IMR-90 (cell line): ENCODE measurements at regions not wholly inside any gene's neighbourhood (a gene's known extent, or its start where the extent isn't known, plus 50 kb on each side); places are given as distances from the start of the nearest gene placed in this dataset.

Experiments
- ATAC-seq: fragments of 200-7000 bp; cut with Tn5 transposase; 2 replicates; pipeline ENCODE4 v1.9.1; 2020; ENCODE audit warnings: low read depth, mild to moderate bottlenecking, moderate library complexity
- BruUV-seq: library from RNA; stranded (reverse); fragments of 400-500 nt; replicated peaks from 2 replicates; lab custom pipeline; 2021; lab: Mats Ljungman, UMichigan
- CTCF ChIA-PET: fragments of 300-600 bp; formaldehyde crosslinking; extraction: SDS; loops from one replicate; lab custom pipeline; 2021; ENCODE audit warnings: antibody characterized with exemption; lab: Yijun Ruan, JAX
- POLR2A ChIA-PET: fragments of 300-600 bp; sonication (Branson Sonifier 250); formaldehyde crosslinking; loops from one replicate; lab custom pipeline; 2022; ENCODE audit warnings: antibody characterized with exemption; ENCODE audit not compliant: unreplicated experiment; lab: Charles Lee
- DNase-seq: peaks from one replicate; pipeline ENCODE4 v3.0.0; 2013
- H2AFZ ChIP-seq: replicated peaks from 2 replicates; pipeline ENCODE3; 2013; ENCODE audit warnings: low read length, mild to moderate bottlenecking; ENCODE audit not compliant: poor library complexity
- H2AK5ac ChIP-seq: 2 replicates; pipeline ENCODE4 v1.6.1; 2013; ENCODE audit warnings: low read depth, low read length, inconsistent platforms
- H2AK9ac ChIP-seq: replicated peaks from 2 replicates; pipeline ENCODE3; 2013; ENCODE audit warnings: mild to moderate bottlenecking, low read depth, low read length, moderate library complexity; ENCODE audit not compliant: poor library complexity
- H2BK120ac ChIP-seq: 2 replicates; pipeline ENCODE4 v1.6.1; 2013; ENCODE audit warnings: low read depth, low read length, inconsistent platforms
- H2BK15ac ChIP-seq: 3 replicates; pipeline ENCODE4 v1.6.1; 2013; ENCODE audit warnings: low read depth, low read length, inconsistent platforms
- H2BK20ac ChIP-seq: 2 replicates; pipeline ENCODE4 v1.6.1; 2013; ENCODE audit warnings: low read depth, mild to moderate bottlenecking, inconsistent platforms, low read length, moderate library complexity
- H2BK5ac ChIP-seq: 2 replicates; pipeline ENCODE4 v1.6.1; 2013; ENCODE audit warnings: mild to moderate bottlenecking, low read depth, low read length, inconsistent platforms; ENCODE audit not compliant: poor library complexity, severe bottlenecking
- H3K14ac ChIP-seq: replicated peaks from 2 replicates; pipeline ENCODE4 v1.6.1; 2013; ENCODE audit warnings: low read depth, low read length, inconsistent platforms
- H3K18ac ChIP-seq: 2 replicates; pipeline ENCODE4 v1.6.1; 2013; ENCODE audit warnings: low read depth, low read length, control low read depth
- H3K23ac ChIP-seq: 2 replicates; pipeline ENCODE4 v1.6.1; 2013; ENCODE audit warnings: low read depth, low read length, inconsistent platforms
- H3K27ac ChIP-seq: 2 replicates; pipeline ENCODE4 v1.5.1; 2013; ENCODE audit warnings: mild to moderate bottlenecking, control low read depth, low read length; ENCODE audit not compliant: insufficient read depth
- H3K27me3 ChIP-seq: 2 replicates; pipeline ENCODE4 v1.6.1; 2013; ENCODE audit warnings: low read length; ENCODE audit not compliant: control insufficient read depth, insufficient read depth
- H3K36me3 ChIP-seq: 2 replicates; pipeline ENCODE4 v1.6.1; 2013; ENCODE audit warnings: low read length, mixed read lengths; ENCODE audit not compliant: control insufficient read depth, insufficient read depth
- H3K4ac ChIP-seq: 2 replicates; pipeline ENCODE4 v1.6.1; 2013; ENCODE audit warnings: low read depth, low read length, inconsistent platforms
- H3K4me1 ChIP-seq: 2 replicates; pipeline ENCODE4 v1.6.1; 2013; ENCODE audit warnings: low read length, mixed read lengths; ENCODE audit not compliant: control insufficient read depth, insufficient read depth
- H3K4me2 ChIP-seq: 2 replicates; pipeline ENCODE4 v1.6.1; 2013; ENCODE audit warnings: low read depth, mild to moderate bottlenecking, control low read depth, low read length, moderate library complexity
- H3K4me3 ChIP-seq: 2 replicates; pipeline ENCODE4 v1.5.1; 2013; ENCODE audit warnings: low read depth, mild to moderate bottlenecking, control low read depth, low read length, moderate library complexity; ENCODE audit not compliant: insufficient read depth
- H3K56ac ChIP-seq: 2 replicates; pipeline ENCODE4 v1.6.1; 2013; ENCODE audit warnings: low read length, inconsistent platforms; ENCODE audit not compliant: insufficient read depth; ENCODE audit errors: extremely low read depth
- H3K79me1 ChIP-seq, 2 experiments: 2 replicates each; pipeline ENCODE4 v1.6.1; 2013; ENCODE audit warnings: low read length in 2 of 2, inconsistent platforms in 1 of 2, low read depth in 1 of 2
- H3K9ac ChIP-seq: 2 replicates; pipeline ENCODE4 v1.6.1; 2013; ENCODE audit warnings: low read depth, low read length, control low read depth
- H3K9me1 ChIP-seq: 2 replicates; pipeline ENCODE4 v1.6.1; 2013; ENCODE audit warnings: low read length, inconsistent platforms; ENCODE audit not compliant: insufficient read depth
- H3K9me3 ChIP-seq: 2 replicates; pipeline ENCODE4 v1.6.1; 2013; ENCODE audit warnings: low read length; ENCODE audit not compliant: control insufficient read depth, insufficient read depth
- H4K20me1 ChIP-seq: 2 replicates; pipeline ENCODE4 v1.6.1; 2013; ENCODE audit warnings: low read length, inconsistent platforms; ENCODE audit not compliant: insufficient read depth
- H4K5ac ChIP-seq: 2 replicates; pipeline ENCODE4 v1.6.1; 2013; ENCODE audit warnings: mild to moderate bottlenecking, low read depth, low read length, control low read depth
- H4K8ac ChIP-seq, 2 experiments: 2 replicates each; pipeline ENCODE4 v1.6.1; 2013; ENCODE audit warnings: low read depth in 2 of 2, low read length in 2 of 2, control low read depth in 1 of 2, inconsistent platforms in 1 of 2
- H4K91ac ChIP-seq: 2 replicates; pipeline ENCODE4 v1.6.1; 2013; ENCODE audit warnings: low read depth, low read length, inconsistent platforms; ENCODE audit not compliant: insufficient read depth
- RCOR1 ChIP-seq: IDR thresholded peaks from 2 replicates; pipeline ENCODE4 v1.6.1; 2012; ENCODE audit warnings: mild to moderate bottlenecking, low read length, improper control_type of control experiment; ENCODE audit not compliant: insufficient replicate concordance
- RFX5 ChIP-seq: IDR thresholded peaks from 2 replicates; pipeline ENCODE4 v1.8.0; 2012; ENCODE audit warnings: low read depth, mild to moderate bottlenecking, low read length, moderate library complexity
- WGBS, 2 experiments: methylation state at CpG; one replicate each; pipeline versions ENCODE4 v1.1.5 to v1.1.7; 2013; ENCODE audit warnings: missing lambda C conversion rate in 2 of 2; ENCODE audit not compliant: insufficient read length in 1 of 2; ENCODE audit errors: extremely low coverage in 2 of 2; 5-methylcytosine and 5-hydroxymethylcytosine counted together
- dilution Hi-C: fragments of 300-500 bp; cut with HindIII; formaldehyde crosslinking; loops from one replicate; pipeline ENCODE4 v1.14.3; 2018; ENCODE audit warnings: low sequenced_read_pairs; ENCODE audit not compliant: unreplicated experiment
- in situ Hi-C: fragments of 300-500 bp; cut with MboI; formaldehyde crosslinking; loops from 3 replicates; pipeline ENCODE4 v1.14.3; 2019; ENCODE audit warnings: low sequenced_read_pairs, inconsistent platforms, mixed read lengths
- intact Hi-C: fragments of 100-400 bp; cut with micrococcal nuclease; formaldehyde crosslinking; loops from 2 replicates; pipeline ENCODE4 v1.10.0; 2022

DNA sequence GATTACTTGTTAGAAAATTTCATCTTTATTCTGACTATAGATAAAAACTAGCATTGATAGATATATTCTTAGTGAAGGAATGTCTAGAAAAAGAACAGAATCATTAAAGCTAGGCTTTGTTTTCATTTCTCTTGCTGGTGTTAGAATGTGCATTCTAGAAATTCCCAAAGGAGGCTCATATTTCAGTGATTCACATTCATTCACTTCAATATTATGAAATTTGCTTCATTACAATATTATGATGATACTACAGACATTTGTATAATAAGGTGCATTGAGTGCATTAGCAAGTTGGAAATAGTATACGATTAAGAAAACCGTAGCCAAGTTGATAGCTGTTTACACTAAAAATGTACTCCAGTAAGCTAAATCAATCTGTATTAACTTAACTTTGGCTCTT is 70.7 kb upstream of the MYCBP2 start:
- Histone ChIP-seq H3K36me3 (no peaks in the 10 kb centered on the region), H3K23ac (no peak overlapping the region), H2BK20ac (no peak overlapping the region), H4K20me1 (no peaks in the 10 kb centered on the region), H3K4ac (no peak overlapping the region), H3K9me3 (no peaks in the 10 kb centered on the region), H2AK5ac (no peak overlapping the region), H3K9me1 (no peaks in the 10 kb centered on the region), H3K27ac (no peak overlapping the region), H3K79me1 (no peaks in the 10 kb centered on the region), H3K9ac (no peak overlapping the region), H3K56ac (no peak overlapping the region), H2BK15ac (no peak overlapping the region), H3K18ac (no peak overlapping the region), H3K14ac (no peak overlapping the region), H2BK5ac (no peak overlapping the region), H2AFZ (no peak overlapping the region), H2AK9ac (no peak overlapping the region), H4K5ac (no peak overlapping the region), H4K91ac (no peak overlapping the region), H3K27me3 (peaks cover 5% of the 10 kb centered on the region; the same call in 1 of the 2 replicates), H3K4me1 (no peaks in the 10 kb centered on the region), H2BK120ac (no peak overlapping the region), H4K8ac (no peak overlapping the region), H3K4me2 (no peak overlapping the region), H3K4me3 (no peak overlapping the region)
- BruUV-seq: no TSS peak
- no CpG with 5 or more reads among the region's 2 CpGs for WGBS, 2 experiments
- intact Hi-C loops (no loop called here), dilution Hi-C loops (no loop called here), in situ Hi-C loops (no loop called here)
- DNase-seq: no peak
- ChIA-PET CTCF (interaction anchor here (0.6 kb wide), 1 partner anchor 121 kb away, joined by 4 read pairs; no protein-coding TSS in a partner anchor), POLR2A (no interaction called here)
- TF ChIP-seq RCOR1 (no peak), RFX5 (no peak)
- no peak for ATAC-seq
